ENCODE measurements at regions not wholly inside any gene's neighbourhood (a gene's known extent, or its start where the extent isn't known, plus 50 kb on each side); places are given as distances from the start of the nearest gene placed in this dataset.

DNA sequence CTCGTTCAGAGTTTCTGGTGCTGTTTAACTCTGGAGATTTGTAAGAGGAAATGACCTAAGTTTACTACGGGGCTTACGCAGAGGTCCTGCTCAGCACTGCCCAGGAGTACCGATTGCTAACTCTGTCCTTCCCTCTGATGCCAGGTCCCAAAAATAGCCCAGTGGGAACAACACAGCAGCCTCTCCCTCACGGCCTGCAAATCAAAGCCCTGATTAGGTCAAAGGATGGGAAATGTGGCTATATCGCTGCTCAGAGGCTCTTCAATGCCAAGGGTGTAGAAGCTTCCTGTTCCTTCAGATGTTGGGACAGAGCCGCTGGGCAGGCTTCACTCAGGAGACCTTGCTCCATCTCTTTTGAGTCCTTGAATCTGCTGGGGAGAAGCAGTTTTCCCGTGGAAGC, 174.2 kb upstream of the KCNJ16 start:
- DNase-seq, result no peak
- TF ChIP-seq POLR2A (IDR thresholded peaks at IDR 0.05), result no peak
- TF ChIP-seq, protein P1, sequence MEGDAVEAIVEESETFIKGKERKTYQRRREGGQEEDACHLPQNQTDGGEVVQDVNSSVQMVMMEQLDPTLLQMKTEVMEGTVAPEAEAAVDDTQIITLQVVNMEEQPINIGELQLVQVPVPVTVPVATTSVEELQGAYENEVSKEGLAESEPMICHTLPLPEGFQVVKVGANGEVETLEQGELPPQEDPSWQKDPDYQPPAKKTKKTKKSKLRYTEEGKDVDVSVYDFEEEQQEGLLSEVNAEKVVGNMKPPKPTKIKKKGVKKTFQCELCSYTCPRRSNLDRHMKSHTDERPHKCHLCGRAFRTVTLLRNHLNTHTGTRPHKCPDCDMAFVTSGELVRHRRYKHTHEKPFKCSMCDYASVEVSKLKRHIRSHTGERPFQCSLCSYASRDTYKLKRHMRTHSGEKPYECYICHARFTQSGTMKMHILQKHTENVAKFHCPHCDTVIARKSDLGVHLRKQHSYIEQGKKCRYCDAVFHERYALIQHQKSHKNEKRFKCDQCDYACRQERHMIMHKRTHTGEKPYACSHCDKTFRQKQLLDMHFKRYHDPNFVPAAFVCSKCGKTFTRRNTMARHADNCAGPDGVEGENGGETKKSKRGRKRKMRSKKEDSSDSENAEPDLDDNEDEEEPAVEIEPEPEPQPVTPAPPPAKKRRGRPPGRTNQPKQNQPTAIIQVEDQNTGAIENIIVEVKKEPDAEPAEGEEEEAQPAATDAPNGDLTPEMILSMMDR (IDR thresholded peaks at IDR 0.05), result no peak
- H3K36me3 ChIP-seq, result no peaks in the 10 kb centered on the region
- no peaks in the 10 kb centered on the region for H3K9me3 ChIP-seq
- 64 to 72% methylated on average over 7 of the region's 8 CpGs for WGBS, 2 donors
- no peak overlapping the region for H3K27ac ChIP-seq
- intact Hi-C loops (cut with DNase I), result no loop called here
- H3K4me1 ChIP-seq, result no peaks in the 10 kb centered on the region
- no peaks in the 10 kb centered on the region for H3K27me3 ChIP-seq
- no peak overlapping the region for H3K4me3 ChIP-seq

DNA sequence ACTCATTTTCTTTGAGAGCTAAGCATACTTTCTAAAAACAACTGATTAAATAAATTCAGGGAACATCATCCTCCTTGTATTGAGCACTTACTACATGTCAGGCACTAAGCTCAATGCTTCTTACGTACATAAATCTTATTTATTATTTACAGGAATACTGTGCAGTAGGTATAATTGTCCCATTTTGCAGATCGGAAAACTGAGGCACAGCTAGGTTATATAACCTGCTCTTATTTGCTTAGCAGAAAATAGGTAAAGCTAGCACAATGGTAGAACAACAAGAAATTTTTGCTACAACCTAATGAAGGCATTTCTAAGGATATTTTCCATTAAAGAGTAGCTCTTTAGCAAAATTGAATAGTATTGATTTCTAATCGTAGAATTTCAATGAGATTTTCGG, 168.7 kb upstream of the KCNJ16 start:
- H3K4me3 ChIP-seq, result no peak overlapping the region
- no peak overlapping the region for H3K27ac ChIP-seq
- H3K27me3 ChIP-seq, result no peaks in the 10 kb centered on the region
- 85 to 97% methylated on average over 4 of the region's 4 CpGs for WGBS, 2 donors
- H3K36me3 ChIP-seq, result no peaks in the 10 kb centered on the region
- H3K4me1 ChIP-seq, result no peaks in the 10 kb centered on the region
- no peaks in the 10 kb centered on the region for H3K9me3 ChIP-seq
- TF ChIP-seq, protein P1 (IDR thresholded peaks at IDR 0.05), result no peak
- no peak for TF ChIP-seq POLR2A (IDR thresholded peaks at IDR 0.05)
- intact Hi-C loops (cut with DNase I), result no loop called here
- DNase-seq, result no peak

DNA sequence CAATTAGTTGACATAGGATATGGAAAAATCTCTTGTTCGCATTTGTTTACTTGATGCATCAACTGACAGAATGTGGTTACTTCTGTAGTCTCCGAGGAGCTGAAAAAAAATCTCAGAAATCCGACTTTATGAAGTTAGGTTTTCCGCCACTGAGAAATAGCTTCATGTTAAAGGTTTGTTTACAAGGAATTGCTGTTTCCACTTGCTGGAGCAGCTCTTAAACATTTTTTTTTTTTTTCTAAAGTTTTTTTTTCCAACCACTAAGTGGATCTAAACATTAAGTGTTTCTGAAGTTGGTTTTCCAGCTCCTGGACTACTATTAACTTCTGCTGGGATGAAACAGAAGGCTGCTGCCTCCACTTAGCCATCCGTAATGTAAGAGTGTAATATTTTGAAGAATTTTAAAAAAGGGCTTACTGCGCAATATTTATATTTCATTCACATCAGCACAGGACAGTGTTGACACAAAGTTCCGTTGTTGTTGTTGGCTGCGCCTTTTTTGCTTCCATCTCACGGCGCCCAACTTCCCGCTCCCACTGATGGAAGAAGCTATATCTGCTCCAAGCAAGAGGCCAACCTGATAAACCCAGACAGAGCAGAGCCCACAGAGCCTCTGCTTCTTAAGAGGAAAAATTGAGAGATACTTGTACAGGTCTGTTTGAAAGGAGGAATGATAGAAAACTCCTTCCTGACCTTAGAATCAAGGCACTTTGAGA, 167.7 kb upstream of the KCNJ16 start:
- no peaks in the 10 kb centered on the region for H3K36me3 ChIP-seq
- no peaks in the 10 kb centered on the region for H3K27me3 ChIP-seq
- WGBS, 2 donors, result 68 to 89% methylated on average over 11 of the region's 11 CpGs
- H3K9me3 ChIP-seq, result no peaks in the 10 kb centered on the region
- DNase-seq, result no peak
- no peak overlapping the region for H3K27ac ChIP-seq
- H3K4me3 ChIP-seq, result no peak overlapping the region
- H3K4me1 ChIP-seq, result no peaks in the 10 kb centered on the region
- intact Hi-C loops (cut with DNase I), result no loop called here
- no peak for TF ChIP-seq POLR2A (IDR thresholded peaks at IDR 0.05)
- TF ChIP-seq, protein P1 (IDR thresholded peaks at IDR 0.05), result no peak

DNA sequence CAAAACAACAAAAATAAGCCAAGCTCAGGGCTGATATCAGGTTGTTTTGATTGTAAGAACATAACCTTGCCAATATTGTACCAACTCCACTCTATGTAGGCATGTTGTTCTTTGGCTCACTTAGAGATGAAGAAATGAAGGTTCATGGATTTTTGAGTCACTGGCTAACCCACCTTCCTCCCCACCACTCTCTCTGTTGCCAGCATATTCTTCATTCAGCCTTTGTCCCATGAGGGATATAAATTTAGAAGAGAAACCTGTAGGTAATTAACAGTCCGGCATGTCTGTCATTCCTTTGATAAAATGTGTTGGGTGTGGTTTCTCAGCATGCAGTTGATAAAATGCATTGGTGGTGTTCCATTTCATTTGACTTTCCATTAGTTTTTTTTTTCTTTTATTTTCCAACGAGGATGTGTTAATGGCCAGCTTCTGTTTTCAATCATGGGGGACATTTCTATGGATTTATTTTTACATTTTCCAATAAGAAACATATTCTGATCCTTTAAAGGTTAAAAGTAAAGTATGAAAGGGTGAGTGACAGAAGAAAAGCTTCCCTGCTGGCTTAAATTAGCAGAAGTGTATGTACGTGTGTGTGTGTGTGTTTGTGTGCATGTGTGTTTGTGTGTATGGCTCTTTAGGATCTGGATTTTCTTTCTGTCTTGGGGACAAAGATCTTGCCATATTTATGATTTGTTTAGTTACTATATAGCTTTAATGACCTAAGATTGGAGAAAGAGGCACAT, 166.2 kb upstream of the KCNJ16 start:
- H3K4me3 ChIP-seq, result no peak overlapping the region
- H3K9me3 ChIP-seq, result no peaks in the 10 kb centered on the region
- TF ChIP-seq POLR2A (IDR thresholded peaks at IDR 0.05), result no peak
- TF ChIP-seq, protein P1 (IDR thresholded peaks at IDR 0.05), result no peak
- 47 to 54% methylated on average over 3 of the region's 3 CpGs for WGBS, 2 donors
- no peaks in the 10 kb centered on the region for H3K36me3 ChIP-seq
- H3K4me1 ChIP-seq, result no peaks in the 10 kb centered on the region
- intact Hi-C loops (cut with DNase I), result no loop called here
- DNase-seq, result no peak
- no peak overlapping the region for H3K27ac ChIP-seq
- H3K27me3 ChIP-seq, result no peaks in the 10 kb centered on the region

DNA sequence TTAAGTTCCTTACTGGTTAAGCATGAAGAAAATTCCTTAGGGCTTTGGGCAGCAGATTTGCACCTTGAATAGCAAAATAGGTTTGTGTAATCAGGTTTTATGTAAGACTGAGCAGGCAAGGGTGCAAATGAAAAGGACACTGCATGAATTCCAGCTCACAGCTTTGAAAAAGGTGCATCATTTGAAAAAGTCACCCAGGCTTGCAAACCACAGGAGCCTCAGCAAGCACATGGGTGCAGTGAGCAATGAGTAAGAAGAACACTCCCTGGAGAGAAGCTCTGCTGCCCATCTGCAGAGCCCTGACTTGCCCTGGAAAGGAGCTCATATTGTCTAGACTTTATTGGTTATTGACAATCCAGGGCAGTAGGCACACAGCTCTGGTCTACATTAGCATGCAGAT, 165.6 kb upstream of the KCNJ16 start:
- TF ChIP-seq, protein P1 (IDR thresholded peaks at IDR 0.05), result no peak
- no peak for TF ChIP-seq POLR2A (IDR thresholded peaks at IDR 0.05)
- Histone ChIP-seq H3K36me3 (no peaks in the 10 kb centered on the region), H3K4me1 (no peaks in the 10 kb centered on the region), H3K4me3 (no peak overlapping the region), H3K27ac (no peak overlapping the region), H3K27me3 (no peaks in the 10 kb centered on the region), H3K9me3 (no peaks in the 10 kb centered on the region)
- intact Hi-C loops (cut with DNase I), result no loop called here
- no peak for DNase-seq

Measured in esophagus squamous epithelium (tissue), 5 donors.